WTC11 (cell line): ENCODE measurements at regions not wholly inside any gene's neighbourhood (a gene's known extent, or its start where the extent isn't known, plus 50 kb on each side); places are given as distances from the start of the nearest gene placed in this dataset.

Experiments used
- ATAC-seq: fragments of 200-7000 bp; cut with Tn5 transposase; 2 replicates; pipeline ENCODE4 v1.10.0; 2021; ENCODE audit warnings: mild to moderate bottlenecking, moderate library complexity
- CTCF ChIA-PET: fragments of 300-600 bp; sonication (Branson Sonifier 250); formaldehyde crosslinking; loops from one replicate; lab custom pipeline; 2021; ENCODE audit warnings: antibody characterized with exemption; lab: Charles Lee
- POLR2A ChIA-PET: fragments of 350-600 bp; sonication (Branson Sonifier 250); formaldehyde crosslinking; loops from one replicate; lab custom pipeline; 2021; ENCODE audit warnings: antibody characterized with exemption; lab: Charles Lee
- DNase-seq: peaks from one replicate; pipeline ENCODE4 v3.0.0; 2021; ENCODE audit warnings: low spot score
- H3K27ac Mint-ChIP-seq: 2 replicates; pipeline ENCODE4 v1.8.0; 2021; ENCODE audit warnings: mixed read lengths
- H3K27me3 Mint-ChIP-seq: 2 replicates; pipeline ENCODE4 v1.8.0; 2021; ENCODE audit warnings: low read depth, mild to moderate bottlenecking, moderate library complexity, mixed read lengths
- H3K36me3 Mint-ChIP-seq: 2 replicates; pipeline ENCODE4 v1.8.0; 2021; ENCODE audit warnings: mixed read lengths
- H3K4me1 Mint-ChIP-seq: 2 replicates; pipeline ENCODE4 v1.8.0; 2022; ENCODE audit warnings: mixed read lengths
- H3K4me3 Mint-ChIP-seq: 2 replicates; pipeline ENCODE4 v1.8.0; 2021; ENCODE audit warnings: mild to moderate bottlenecking, moderate library complexity, mixed read lengths
- H3K9me3 Mint-ChIP-seq: 2 replicates; pipeline ENCODE4 v1.8.0; 2021; ENCODE audit warnings: mixed read lengths
- AR ChIP-seq: fragments of 250-450 bp; sonication (Bioruptor Pico); IDR thresholded peaks from 2 replicates; pipeline ENCODE4 v1.9.0; 2021; ENCODE audit warnings: mild to moderate bottlenecking
- ATF1 ChIP-seq: sonication (generic); formaldehyde crosslinking; IDR thresholded peaks from 2 replicates; pipeline ENCODE4 v1.8.1; 2023; ENCODE audit warnings: mild to moderate bottlenecking, moderate library complexity, missing genetic modification reagents
- ATF3 ChIP-seq: sonication (generic); formaldehyde crosslinking; conservative IDR thresholded peaks from 2 replicates; pipeline ENCODE4 v1.8.1; 2022; ENCODE audit warnings: mild to moderate bottlenecking, missing genetic modification reagents
- CREM ChIP-seq: sonication (generic); formaldehyde crosslinking; IDR thresholded peaks from 2 replicates; pipeline ENCODE4 v1.8.1; 2022; ENCODE audit warnings: mild to moderate bottlenecking, missing genetic modification reagents, moderate library complexity
- FOXK1 ChIP-seq: sonication (generic); formaldehyde crosslinking; IDR thresholded peaks from 2 replicates; pipeline ENCODE4 v1.8.0; 2022; ENCODE audit warnings: mild to moderate bottlenecking, moderate library complexity, missing genetic modification reagents
- FOXP1 ChIP-seq: sonication (generic); formaldehyde crosslinking; IDR thresholded peaks from 2 replicates; pipeline ENCODE4 v1.8.0; 2022; ENCODE audit warnings: missing genetic modification reagents, mild to moderate bottlenecking, moderate library complexity, borderline replicate concordance
- JUN ChIP-seq: sonication (generic); formaldehyde crosslinking; IDR thresholded peaks from 2 replicates; pipeline ENCODE4 v1.8.0; 2023; ENCODE audit warnings: mild to moderate bottlenecking, missing genetic modification reagents
- MXD4 ChIP-seq: fragments of 250-450 bp; sonication (Bioruptor Pico); IDR thresholded peaks from 2 replicates; pipeline ENCODE4 v1.8.0; 2021; ENCODE audit warnings: mild to moderate bottlenecking, moderate library complexity, borderline replicate concordance
- PRRX2 ChIP-seq: fragments of 250-450 bp; sonication (Bioruptor Pico); IDR thresholded peaks from 2 replicates; pipeline ENCODE4 v1.8.0; 2021; ENCODE audit warnings: mild to moderate bottlenecking
- SP1 ChIP-seq: sonication (generic); formaldehyde crosslinking; conservative IDR thresholded peaks from 2 replicates; pipeline ENCODE4 v1.8.1; 2022; ENCODE audit warnings: missing genetic modification reagents
- STAT6 ChIP-seq: sonication (generic); formaldehyde crosslinking; conservative IDR thresholded peaks from 2 replicates; pipeline ENCODE4 v1.8.1; 2023; ENCODE audit warnings: mild to moderate bottlenecking, low read depth, missing genetic modification reagents, moderate library complexity
- ZNF138 ChIP-seq: sonication (generic); formaldehyde crosslinking; conservative IDR thresholded peaks from 2 replicates; pipeline ENCODE4 v1.8.1; 2022; ENCODE audit warnings: mild to moderate bottlenecking, moderate library complexity, missing genetic modification reagents
- ZNF396 ChIP-seq: fragments of 250-450 bp; sonication (Bioruptor Pico); IDR thresholded peaks from 2 replicates; pipeline ENCODE4 v1.8.0; 2021; ENCODE audit warnings: mild to moderate bottlenecking, moderate library complexity, borderline replicate concordance
- TF ChIP-seq, protein P1 (sequence below): sonication (generic); formaldehyde crosslinking; IDR thresholded peaks from 2 replicates; pipeline ENCODE4 v1.8.1; 2022; ENCODE audit warnings: mild to moderate bottlenecking, missing genetic modification reagents, moderate library complexity, borderline replicate concordance

GRCh38 chr18:54777118-54777791, 51.0 kb upstream of the RAB27B start (continued):
- TF ChIP-seq ATF1 (CRISPR knock-in tag) (no peak), AR (CRISPR knock-in tag) (no peak), STAT6 (CRISPR knock-in tag) (no peak), CREM (no peak)
- TF ChIP-seq, protein P1, sequence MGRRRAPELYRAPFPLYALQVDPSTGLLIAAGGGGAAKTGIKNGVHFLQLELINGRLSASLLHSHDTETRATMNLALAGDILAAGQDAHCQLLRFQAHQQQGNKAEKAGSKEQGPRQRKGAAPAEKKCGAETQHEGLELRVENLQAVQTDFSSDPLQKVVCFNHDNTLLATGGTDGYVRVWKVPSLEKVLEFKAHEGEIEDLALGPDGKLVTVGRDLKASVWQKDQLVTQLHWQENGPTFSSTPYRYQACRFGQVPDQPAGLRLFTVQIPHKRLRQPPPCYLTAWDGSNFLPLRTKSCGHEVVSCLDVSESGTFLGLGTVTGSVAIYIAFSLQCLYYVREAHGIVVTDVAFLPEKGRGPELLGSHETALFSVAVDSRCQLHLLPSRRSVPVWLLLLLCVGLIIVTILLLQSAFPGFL (CRISPR knock-in tag) = no peak

DNA sequence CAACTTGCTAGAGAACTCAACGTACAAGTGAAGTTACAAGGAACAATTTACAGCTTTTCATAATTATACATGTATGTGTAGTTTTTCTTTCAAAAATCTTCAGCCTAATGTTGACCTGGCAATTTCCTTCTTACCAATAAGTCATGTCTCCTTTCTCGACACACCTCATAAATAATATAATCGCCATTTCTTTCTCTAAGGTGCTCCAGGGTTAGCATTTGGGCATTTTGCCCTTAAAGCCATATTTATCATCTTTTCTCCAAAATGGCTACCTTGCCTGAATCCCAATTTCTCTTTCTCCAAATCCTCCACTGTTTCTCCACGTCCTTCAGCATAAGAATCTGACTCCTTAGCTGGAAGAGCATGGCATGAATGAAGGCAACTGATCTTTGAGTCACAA, 50.3 kb upstream of the RAB27B start:
- H3K27ac Mint-ChIP-seq = no peak overlapping the region
- peaks cover 4% of the 10 kb centered on the region; the same call in 1 of the 2 replicates for H3K9me3 Mint-ChIP-seq
- H3K27me3 Mint-ChIP-seq = no peaks in the 10 kb centered on the region

More for the DNA sequence above, 50.3 kb upstream of the RAB27B start:
- H3K4me3 Mint-ChIP-seq = no peak overlapping the region
- CTCF ChIA-PET = no interaction called here
- TF ChIP-seq FOXK1 (CRISPR knock-in tag) (no peak), ATF3 (CRISPR knock-in tag) (no peak), MXD4 (no peak), SP1 (CRISPR knock-in tag) (no peak), JUN (CRISPR knock-in tag) (no peak), ZNF138 (CRISPR knock-in tag) (no peak), FOXP1 (CRISPR knock-in tag) (no peak), PRRX2 (CRISPR knock-in tag) (no peak), ZNF396 (CRISPR knock-in tag) (no peak)
- TF ChIP-seq, all 79 proteins: peak for 0
- DNase-seq (no peak), ATAC-seq (no peak)
- POLR2A ChIA-PET = interaction anchor here (0.7 kb wide), 1 partner anchor 13 kb away, joined by 3 read pairs; no protein-coding TSS in a partner anchor
- Mint-ChIP-seq H3K36me3 (no peaks in the 10 kb centered on the region), H3K4me1 (peaks cover 3% of the 10 kb centered on the region)
